ENCODE measurements at regions not wholly inside any gene's neighbourhood (a gene's known extent, or its start where the extent isn't known, plus 50 kb on each side); places are given as distances from the start of the nearest gene placed in this dataset.

DNA sequence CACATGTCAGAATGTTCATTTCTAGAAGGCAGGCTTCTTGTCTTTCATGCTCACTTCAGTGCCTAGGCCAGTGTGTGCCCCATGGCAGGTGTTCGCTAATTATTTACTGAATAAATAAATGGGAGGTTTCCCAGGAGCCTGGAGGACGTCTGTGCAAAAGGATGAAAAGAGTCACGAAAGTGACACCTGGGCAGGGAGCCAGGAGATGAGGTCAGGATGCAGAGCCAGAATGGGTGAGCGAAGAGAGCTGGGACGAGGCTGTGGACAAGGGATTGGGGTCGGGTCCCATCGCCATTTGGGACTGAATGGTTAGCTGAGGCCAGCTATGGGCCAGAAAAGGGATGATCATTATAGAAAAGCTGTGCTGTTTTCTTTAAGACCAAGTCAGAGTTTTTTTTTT is 560.4 kb downstream of the TBC1D22A start:
- Histone ChIP-seq H3K4me2 (ENCODE audit: low read length) (no peak overlapping the region), H3K4me1 (ENCODE audit: control insufficient read depth in 1 of 2, insufficient read depth in 2 of 2, low read length in 2 of 2) (peaks cover 5 to 12% of the 10 kb centered on the region in 2 experiments; a peak in 3 of 4 replicates), H3K9me3 (ENCODE audit: control insufficient read depth in 1 of 2, insufficient read depth in 1 of 2, low read depth in 1 of 2, low read length in 2 of 2) (peaks cover 0 to 13% of the 10 kb centered on the region in 2 experiments; a peak in 1 of 4 replicates), H3K4me3 (replicated peaks in 1 of 2; ENCODE audit: low read depth in 1 of 2, low read length in 2 of 2) (no peak overlapping the region), H3K27me3 (ENCODE audit: insufficient read depth, low read length) (no peaks in the 10 kb centered on the region), H3K79me2 (ENCODE audit: insufficient read depth, low read length) (no peaks in the 10 kb centered on the region), H3K9me2 (ENCODE audit: insufficient read depth) (no peaks in the 10 kb centered on the region), H3K9ac (ENCODE audit: low read length) (no peak overlapping the region), H3K27ac (ENCODE audit: low read depth, low read length) (no peak overlapping the region), H3K36me3 (ENCODE audit: control insufficient read depth in 1 of 2, insufficient read depth in 2 of 2, low read length in 2 of 2) (no peaks in the 10 kb centered on the region), H2AFZ (ENCODE audit: low read depth, low read length, poor library complexity, severe bottlenecking) (no peak overlapping the region), H4K20me1 (ENCODE audit: insufficient read depth) (no peaks in the 10 kb centered on the region)
- ATAC-seq (no peak), DNase-seq (ENCODE audit: low read depth, low spot score) (no peak)
- ChIA-PET POLR2A (no interaction called here), CTCF (no interaction called here), RAD21 (ENCODE audit: low non-redundant PET in 1 of 2, low total read pairs in 2 of 2, uncharacterized antibody in 2 of 2, unreplicated experiment in 2 of 2) (no interaction called here)
- no peak for TF ChIP-seq POLR2A (IDR thresholded peaks at IDR 0.05; ENCODE audit: borderline replicate concordance, extremely low read depth, insufficient read depth, insufficient read length)
- no peak for TF ChIP-seq ZNF274 (IDR thresholded peaks at IDR 0.05; ENCODE audit: low read depth, low read length)
- TF ChIP-seq EZH2phosphoT487 (IDR thresholded peaks at IDR 0.05; ENCODE audit: borderline replicate concordance) = no peak
- TF ChIP-seq TCF7L2 (IDR thresholded peaks at IDR 0.05; ENCODE audit: borderline replicate concordance, extremely low read depth, insufficient read depth, insufficient read length) = peak; percentile 10
- BruUV-seq (replicated peaks) = no TSS peak
- intact Hi-C loops (cut with micrococcal nuclease) = no loop called here

DNA sequence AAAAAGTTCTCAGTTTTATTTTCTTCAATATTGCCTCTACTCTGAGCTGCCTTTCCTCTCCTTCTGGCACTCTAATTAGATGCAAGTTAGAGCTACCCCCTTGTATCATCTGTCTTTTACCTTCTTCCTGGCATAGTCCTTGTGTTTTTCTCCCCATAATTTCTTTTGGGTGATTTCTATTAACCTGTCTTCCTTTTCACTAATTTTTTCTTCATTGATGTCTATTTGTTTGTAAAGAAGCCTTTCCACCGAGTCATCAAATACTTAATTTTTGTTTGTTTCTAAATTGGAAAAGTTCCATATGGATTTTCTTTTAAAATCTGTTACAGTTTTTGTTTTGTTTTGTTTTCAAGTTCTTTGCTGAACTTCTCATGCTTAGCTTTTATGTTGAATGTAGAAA is 558.1 kb downstream of the TBC1D22A start:
- ATAC-seq = no peak
- no peak overlapping the region for H3K9ac ChIP-seq (ENCODE audit: low read length)

More for the DNA sequence above, 558.1 kb downstream of the TBC1D22A start:
- no TSS peak for BruUV-seq (replicated peaks)
- CTCF ChIA-PET = no interaction called here
- Histone ChIP-seq H3K4me3 (replicated peaks in 1 of 2; ENCODE audit: low read depth in 1 of 2, low read length in 2 of 2) (no peak overlapping the region), H3K4me1 (ENCODE audit: control insufficient read depth in 1 of 2, insufficient read depth in 2 of 2, low read length in 2 of 2) (peaks cover 0 to 3% of the 10 kb centered on the region in 2 experiments; a peak in 2 of 4 replicates), H3K4me2 (ENCODE audit: low read length) (no peak overlapping the region), H3K9me2 (ENCODE audit: insufficient read depth) (no peaks in the 10 kb centered on the region), H3K27ac (ENCODE audit: low read depth, low read length) (no peak overlapping the region), H3K9me3 (ENCODE audit: control insufficient read depth in 1 of 2, insufficient read depth in 1 of 2, low read depth in 1 of 2, low read length in 2 of 2) (peaks cover 0 to 13% of the 10 kb centered on the region in 2 experiments; a peak in 1 of 4 replicates), H4K20me1 (ENCODE audit: insufficient read depth) (no peaks in the 10 kb centered on the region), H3K79me2 (ENCODE audit: insufficient read depth, low read length) (no peaks in the 10 kb centered on the region), H2AFZ (ENCODE audit: low read depth, low read length, poor library complexity, severe bottlenecking) (no peak overlapping the region), H3K27me3 (ENCODE audit: insufficient read depth, low read length) (no peaks in the 10 kb centered on the region), H3K36me3 (ENCODE audit: control insufficient read depth in 1 of 2, insufficient read depth in 2 of 2, low read length in 2 of 2) (no peaks in the 10 kb centered on the region)
- RAD21 ChIA-PET (ENCODE audit: low non-redundant PET in 1 of 2, low total read pairs in 2 of 2, uncharacterized antibody in 2 of 2, unreplicated experiment in 2 of 2) = no interaction called here
- DNase-seq (ENCODE audit: low read depth, low spot score) = no peak
- TF ChIP-seq SIN3A (IDR thresholded peaks at IDR 0.05; ENCODE audit: low read depth) (no peak), ELF1 (IDR thresholded peaks at IDR 0.05; ENCODE audit: borderline replicate concordance, low read depth) (no peak), JUND (IDR thresholded peaks at IDR 0.05) (no peak), YY1 (IDR thresholded peaks at IDR 0.05; ENCODE audit: extremely low read depth, insufficient replicate concordance, low read depth, low read length) (no peak)
- POLR2A ChIA-PET = no interaction called here
- intact Hi-C loops (cut with micrococcal nuclease) = no loop called here
